ENCODE measurements at regions not wholly inside any gene's neighbourhood (a gene's known extent, or its start where the extent isn't known, plus 50 kb on each side); places are given as distances from the start of the nearest gene placed in this dataset.

GRCh38 chr4:125682730-125683129 is 368.0 kb downstream of the FAT4 start:
- TF ChIP-seq CTCF (IDR thresholded peaks at IDR 0.05): no peak
- TF ChIP-seq POLR2A (IDR thresholded peaks at IDR 0.05): no peak

Data from Peyer's patch (tissue), 4 donors.